Skeletal muscle tissue (tissue), 3 donors: ENCODE measurements at regions not wholly inside any gene's neighbourhood (a gene's known extent, or its start where the extent isn't known, plus 50 kb on each side); places are given as distances from the start of the nearest gene placed in this dataset.

Source experiments
- H3K27ac ChIP-seq: one replicate; pipeline ENCODE4 v1.7.0; 2013; ENCODE audit warnings: mild to moderate bottlenecking, low read depth, low read length, inconsistent platforms
- H3K27me3 ChIP-seq, 3 donors: one replicate each; pipeline ENCODE4 v1.7.0; 2013; ENCODE audit warnings: low read length in 3 of 3; ENCODE audit not compliant: control insufficient read depth in 3 of 3, insufficient read depth in 3 of 3
- H3K36me3 ChIP-seq, 3 donors: one replicate each; pipeline ENCODE4 v1.7.0; 2013; ENCODE audit warnings: low read length in 3 of 3; ENCODE audit not compliant: control insufficient read depth in 3 of 3, insufficient read depth in 3 of 3
- H3K4me1 ChIP-seq, 3 donors: one replicate each; pipeline ENCODE4 v1.7.0; 2013; ENCODE audit warnings: low read length in 3 of 3, mild to moderate bottlenecking in 3 of 3; ENCODE audit not compliant: control insufficient read depth in 3 of 3, insufficient read depth in 3 of 3
- H3K4me3 ChIP-seq, 3 donors: one replicate each; pipeline ENCODE4 v1.7.0; 2013; ENCODE audit warnings: low read length in 3 of 3
- H3K9ac ChIP-seq, 3 donors: one replicate each; pipeline ENCODE4 v1.7.0; 2013; ENCODE audit warnings: low read length in 3 of 3, mild to moderate bottlenecking in 3 of 3, moderate library complexity in 2 of 3, low read depth in 1 of 3
- H3K9me3 ChIP-seq, 3 donors: one replicate each; pipeline ENCODE4 v1.7.0; 2013; ENCODE audit warnings: low read length in 3 of 3; ENCODE audit not compliant: control insufficient read depth in 3 of 3
- donor health status: Osteomylitis.

DNA sequence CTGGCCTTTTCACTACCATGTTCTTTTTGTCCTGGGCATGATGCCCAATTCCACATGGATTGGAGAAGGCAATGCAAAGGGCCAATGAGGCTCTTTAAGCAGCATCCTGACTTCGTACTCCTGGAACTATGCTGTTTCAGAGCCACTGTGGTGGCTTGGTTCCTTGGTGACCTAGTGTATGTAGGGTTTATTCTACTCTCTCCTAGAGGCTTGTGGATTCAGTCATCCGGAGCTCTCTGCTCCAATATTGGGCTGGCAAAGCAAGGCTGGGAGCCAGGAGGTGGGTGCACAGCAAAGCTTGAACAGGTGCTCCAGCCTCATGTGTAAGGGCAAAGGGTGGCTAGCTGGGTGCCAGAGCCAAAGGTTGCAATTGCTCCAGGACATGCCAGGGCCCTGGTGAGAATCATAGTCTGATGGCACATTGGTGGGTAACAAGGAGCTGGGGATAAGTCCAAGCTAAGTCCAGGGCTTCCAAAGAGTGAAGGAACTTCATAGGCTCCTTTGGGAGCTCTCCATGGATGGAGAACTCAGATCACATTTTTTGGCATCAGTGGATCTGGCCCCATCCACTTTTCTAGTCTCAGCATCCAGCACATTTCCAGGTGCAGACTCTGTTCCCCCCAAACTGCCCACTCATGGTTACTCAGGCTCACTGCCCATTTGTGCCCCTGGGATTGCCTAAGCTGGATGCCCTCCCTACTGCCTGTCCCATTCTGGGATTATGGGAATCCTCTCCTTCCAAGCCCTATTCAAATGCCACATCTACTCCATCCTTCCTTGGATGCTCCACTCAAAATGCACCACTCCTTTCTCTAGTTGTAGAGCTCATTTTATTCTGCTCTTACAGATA lies 253.9 kb downstream of the EMP1 start:
- H3K27ac ChIP-seq = no peak overlapping the region
- no peak overlapping the region for H3K4me3 ChIP-seq
- H3K36me3 ChIP-seq = no peaks in the 10 kb centered on the region
- H3K9me3 ChIP-seq = no peaks in the 10 kb centered on the region
- H3K4me1 ChIP-seq = no peaks in the 10 kb centered on the region
- no peak overlapping the region for H3K9ac ChIP-seq
- H3K27me3 ChIP-seq = no peaks in the 10 kb centered on the region

DNA sequence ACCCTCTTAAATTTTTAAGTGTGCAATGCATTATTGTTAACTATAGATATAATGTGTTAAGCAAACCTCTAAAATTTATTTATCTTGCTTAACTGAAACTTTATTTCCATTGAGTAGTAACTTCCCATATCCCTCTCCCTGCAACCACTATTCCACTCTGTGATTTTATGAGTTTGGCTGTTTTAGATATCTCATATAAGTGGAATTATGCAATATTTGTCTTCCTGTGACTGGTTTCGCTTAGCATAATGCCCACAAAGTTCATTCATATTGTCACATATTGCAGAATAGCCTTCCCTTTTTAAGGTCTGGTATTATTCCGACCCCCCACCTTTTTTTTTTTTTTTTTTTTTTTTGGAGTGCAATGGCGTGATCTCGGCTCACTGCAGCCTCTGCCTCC lies 247.6 kb downstream of the EMP1 start:
- no peak overlapping the region for H3K4me3 ChIP-seq
- H3K36me3 ChIP-seq = no peaks in the 10 kb centered on the region

DNA sequence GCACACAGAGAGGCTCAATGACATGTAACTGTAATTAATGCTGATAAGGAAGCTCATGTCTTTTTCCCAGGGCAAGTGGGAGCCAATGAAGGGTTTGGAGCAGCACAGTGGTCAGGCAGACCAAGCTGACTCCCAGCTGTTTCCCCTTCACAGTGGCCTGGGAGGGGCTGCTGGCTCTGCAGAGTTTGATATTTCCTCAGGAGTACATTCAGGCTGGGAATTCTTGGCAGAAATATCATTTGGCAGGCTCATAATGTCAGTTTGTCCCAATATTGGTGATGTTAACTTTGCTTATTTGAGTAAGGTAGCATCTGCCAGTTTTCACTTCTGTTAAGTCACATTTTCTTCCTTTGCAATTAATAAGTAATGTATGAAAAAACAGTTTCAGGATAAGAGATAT lies 247.0 kb downstream of the EMP1 start:
- H3K27me3 ChIP-seq = peaks cover 0 to 4% (median 0%) of the 10 kb centered on the region in 3 donors
- H3K4me3 ChIP-seq = no peak overlapping the region
- H3K9ac ChIP-seq = no peak overlapping the region
- no peak overlapping the region for H3K27ac ChIP-seq
- no peaks in the 10 kb centered on the region for H3K9me3 ChIP-seq
- no peaks in the 10 kb centered on the region for H3K36me3 ChIP-seq
- H3K4me1 ChIP-seq = peaks cover 0 to 4% (median 0%) of the 10 kb centered on the region in 3 donors

More for the DNA sequence above, 247.6 kb downstream of the EMP1 start:
- Histone ChIP-seq H3K4me1 (peaks cover 0 to 4% (median 0%) of the 10 kb centered on the region in 3 donors), H3K9ac (no peak overlapping the region), H3K27me3 (no peaks in the 10 kb centered on the region), H3K9me3 (no peaks in the 10 kb centered on the region), H3K27ac (no peak overlapping the region)

DNA sequence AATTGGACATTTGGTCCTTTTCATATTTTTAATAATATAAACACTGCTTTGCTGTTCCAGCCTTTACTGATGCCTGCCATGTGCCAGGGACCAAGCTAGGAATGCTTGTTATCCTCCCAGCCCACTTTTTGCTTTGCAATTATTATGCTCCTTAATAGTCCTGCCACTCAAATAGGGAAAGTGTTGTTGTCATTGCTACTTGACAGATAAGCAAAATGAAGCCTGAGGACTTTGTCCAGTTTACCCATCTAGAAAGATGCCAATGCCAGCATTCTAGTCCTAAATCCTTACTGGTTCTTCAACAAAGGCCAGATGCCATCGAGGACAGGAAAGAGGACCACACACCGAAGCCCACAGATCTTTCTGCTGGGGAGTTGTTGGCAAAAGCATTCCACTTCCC lies 246.5 kb downstream of the EMP1 start:
- Histone ChIP-seq H3K9me3 (no peaks in the 10 kb centered on the region), H3K27ac (no peak overlapping the region), H3K4me3 (no peak overlapping the region), H3K4me1 (peaks cover 0 to 4% (median 0%) of the 10 kb centered on the region in 3 donors), H3K36me3 (no peaks in the 10 kb centered on the region), H3K9ac (no peak overlapping the region), H3K27me3 (peaks cover 0 to 5% (median 0%) of the 10 kb centered on the region in 3 donors)

DNA sequence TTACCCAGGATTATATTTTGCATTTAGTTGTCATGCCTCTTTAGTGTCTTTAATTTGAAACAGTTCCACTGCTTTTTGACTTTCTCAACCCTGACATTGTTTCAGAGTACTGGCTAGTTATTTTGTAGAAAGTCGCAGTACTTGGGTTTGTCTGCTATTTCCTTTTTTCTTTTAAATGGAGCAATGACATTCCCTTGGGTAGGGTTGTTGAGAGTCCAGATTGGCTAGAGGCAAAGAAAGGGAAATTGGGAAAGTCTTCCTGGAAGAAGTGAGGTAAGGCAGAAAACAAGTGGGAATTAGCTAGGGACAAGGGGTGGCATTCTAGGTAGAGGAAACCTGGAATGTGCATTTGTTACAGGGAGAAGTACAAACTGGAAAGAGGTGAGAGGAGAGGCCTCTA lies 245.9 kb downstream of the EMP1 start:
- Histone ChIP-seq H3K27ac (no peak overlapping the region), H3K27me3 (peaks cover 0 to 5% (median 0%) of the 10 kb centered on the region in 3 donors), H3K9ac (no peak overlapping the region), H3K4me1 (peaks cover 0 to 4% (median 0%) of the 10 kb centered on the region in 3 donors), H3K36me3 (no peaks in the 10 kb centered on the region), H3K4me3 (no peak overlapping the region), H3K9me3 (no peaks in the 10 kb centered on the region)

DNA sequence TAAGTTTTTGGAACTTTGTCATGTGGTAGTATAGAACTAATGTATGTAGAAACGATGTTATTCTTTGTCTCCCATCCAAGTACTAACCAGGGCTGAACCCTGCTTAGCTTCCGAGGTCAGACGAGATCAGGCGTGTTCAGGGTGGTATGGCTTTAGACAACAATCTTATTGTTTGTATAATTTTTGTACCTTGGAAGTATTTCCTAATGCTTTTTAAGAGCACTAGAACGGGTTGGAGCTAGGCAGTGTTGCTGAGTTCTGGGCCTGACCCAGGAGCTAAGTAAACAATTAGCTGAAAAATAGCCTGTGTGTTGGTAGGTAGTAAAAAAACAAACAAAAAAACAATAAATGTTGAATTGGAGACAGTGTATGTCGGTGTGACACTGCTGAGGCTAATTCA lies 244.3 kb downstream of the EMP1 start:
- Histone ChIP-seq H3K4me3 (no peak overlapping the region), H3K27ac (no peak overlapping the region), H3K9ac (no peak overlapping the region), H3K27me3 (peaks cover 0 to 5% (median 0%) of the 10 kb centered on the region in 3 donors), H3K9me3 (no peaks in the 10 kb centered on the region), H3K4me1 (peaks cover 0 to 7% (median 7%) of the 10 kb centered on the region in 3 donors), H3K36me3 (no peaks in the 10 kb centered on the region)

DNA sequence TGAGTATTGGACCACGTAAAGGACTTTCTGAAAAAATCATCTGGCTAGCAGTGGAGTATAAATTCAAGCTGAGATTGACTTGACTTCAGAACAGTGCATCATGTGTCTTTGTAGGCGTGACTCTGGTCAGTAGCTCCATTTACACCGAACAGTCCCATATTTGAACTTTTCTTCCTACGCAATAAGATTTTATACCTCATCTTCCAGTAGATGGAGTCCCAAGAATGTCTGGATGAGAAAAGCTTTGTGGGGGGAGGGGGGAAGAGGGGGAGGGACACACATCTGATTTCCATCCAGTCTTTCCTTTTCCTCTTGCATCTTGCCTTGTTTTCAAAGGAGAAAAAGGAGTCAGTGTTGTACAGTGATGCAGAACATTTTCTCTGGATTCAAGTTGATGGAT lies 241.0 kb downstream of the EMP1 start:
- Histone ChIP-seq H3K27me3 (peaks cover 0 to 5% (median 0%) of the 10 kb centered on the region in 3 donors), H3K4me3 (no peak overlapping the region), H3K9me3 (no peaks in the 10 kb centered on the region), H3K27ac (no peak overlapping the region), H3K9ac (no peak overlapping the region), H3K36me3 (no peaks in the 10 kb centered on the region), H3K4me1 (peaks cover 0 to 7% (median 5%) of the 10 kb centered on the region in 3 donors)

DNA sequence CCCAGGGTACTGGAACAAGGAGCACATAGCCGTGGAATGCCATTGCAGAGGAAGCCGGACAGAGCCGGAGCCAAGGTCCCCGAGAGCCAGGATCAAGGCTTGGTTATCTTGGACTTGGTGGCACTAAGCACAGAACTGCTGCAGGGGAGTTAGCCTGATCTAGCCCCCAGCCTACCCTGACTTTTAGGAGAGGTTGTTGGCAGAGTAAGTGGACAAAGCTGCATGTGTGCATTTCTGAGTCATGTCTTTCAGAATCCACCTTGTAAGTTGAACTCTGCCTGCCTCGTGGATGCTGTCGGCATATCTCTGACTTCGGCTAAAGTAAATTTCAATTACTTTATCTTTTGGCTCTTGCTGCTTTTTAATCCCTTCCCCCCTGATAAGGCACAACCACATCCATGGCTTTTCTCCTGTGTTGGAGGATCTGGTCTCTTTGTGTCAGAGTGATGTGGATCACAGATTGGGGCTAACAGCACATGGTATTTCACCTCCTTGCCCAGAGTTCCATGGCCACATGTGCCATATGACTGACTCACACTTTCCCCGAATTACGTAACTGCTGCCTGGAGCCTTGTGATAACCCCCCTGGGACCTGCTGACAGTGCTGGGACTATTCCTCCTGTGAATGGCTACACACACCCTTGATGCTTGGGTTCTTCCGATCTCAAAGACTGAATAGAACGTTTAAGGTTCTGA lies 240.3 kb downstream of the EMP1 start:
- Histone ChIP-seq H3K4me3 (no peak overlapping the region), H3K9me3 (no peaks in the 10 kb centered on the region), H3K27ac (no peak overlapping the region), H3K4me1 (peaks cover 0 to 7% (median 3%) of the 10 kb centered on the region in 3 donors), H3K27me3 (peaks cover 0 to 5% (median 0%) of the 10 kb centered on the region in 3 donors), H3K36me3 (no peaks in the 10 kb centered on the region), H3K9ac (no peak overlapping the region)

DNA sequence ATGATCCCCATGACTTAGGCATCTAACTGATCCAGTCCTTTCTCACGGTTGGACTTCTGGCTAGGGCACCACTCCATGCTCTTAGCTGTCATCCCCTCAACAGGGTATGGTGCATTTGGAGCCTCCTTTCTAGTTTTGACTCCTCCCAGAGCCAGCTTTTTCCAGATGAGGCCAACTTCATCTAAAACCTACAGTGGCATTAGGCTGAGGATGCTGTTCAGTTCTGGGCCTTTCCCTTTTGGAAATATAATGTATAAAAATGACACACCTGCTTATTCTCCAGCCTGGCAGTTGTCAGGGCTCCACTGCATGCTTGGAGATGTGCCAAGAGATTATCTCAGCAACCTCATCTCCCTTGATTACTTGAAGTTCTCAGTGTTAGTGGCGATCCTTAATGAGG lies 239.7 kb downstream of the EMP1 start:
- H3K4me3 ChIP-seq = no peak overlapping the region
- no peaks in the 10 kb centered on the region for H3K9me3 ChIP-seq
- H3K27ac ChIP-seq = no peak overlapping the region
- no peak overlapping the region for H3K9ac ChIP-seq
- H3K4me1 ChIP-seq = peaks cover 0 to 7% (median 3%) of the 10 kb centered on the region in 3 donors
- H3K27me3 ChIP-seq = peaks cover 0 to 5% (median 0%) of the 10 kb centered on the region in 3 donors
- H3K36me3 ChIP-seq = no peaks in the 10 kb centered on the region
